Neural progenitor cell (in vitro differentiated cells): ENCODE measurements at regions not wholly inside any gene's neighbourhood (a gene's known extent, or its start where the extent isn't known, plus 50 kb on each side); places are given as distances from the start of the nearest gene placed in this dataset.

ENCODE experiments used
- DNase-seq: peaks from one replicate; pipeline ENCODE4 v3.0.0-alpha.2; 2016; ENCODE audit warnings: low spot score
- H2AFZ ChIP-seq: fragments of 200-600 bp; sonication (generic); replicated peaks from 2 replicates; pipeline ENCODE4 v1.6.1; 2016; ENCODE audit warnings: antibody characterized with exemption
- H3F3A ChIP-seq: fragments of 200-600 bp; sonication (generic); 2 replicates; pipeline ENCODE4 v1.6.1; 2016; ENCODE audit warnings: antibody characterized with exemption, low read depth
- H3K27ac ChIP-seq: fragments of 200-600 bp; sonication (generic); 2 replicates; pipeline ENCODE4 v1.5.1; 2016; ENCODE audit warnings: mild to moderate bottlenecking
- H3K27me3 ChIP-seq: fragments of 200-600 bp; sonication (generic); 2 replicates; pipeline ENCODE4 v1.6.1; 2016; ENCODE audit warnings: mild to moderate bottlenecking, moderate library complexity
- H3K36me3 ChIP-seq: fragments of 200-600 bp; sonication (generic); 2 replicates; pipeline ENCODE4 v1.5.1; 2016
- H3K4me1 ChIP-seq: fragments of 200-600 bp; sonication (generic); 2 replicates; pipeline ENCODE4 v1.6.1; 2016; ENCODE audit warnings: mixed run types
- H3K4me2 ChIP-seq: fragments of 200-600 bp; sonication (generic); 2 replicates; pipeline ENCODE4 v1.6.1; 2016
- H3K4me3 ChIP-seq: fragments of 200-600 bp; sonication (generic); 2 replicates; pipeline ENCODE4 v1.5.1; 2016
- H3K79me2 ChIP-seq: fragments of 200-600 bp; sonication (generic); 2 replicates; pipeline ENCODE4 v1.6.1; 2016; ENCODE audit warnings: low read depth
- H3K9ac ChIP-seq: fragments of 200-600 bp; sonication (generic); 2 replicates; pipeline ENCODE4 v1.6.1; 2016
- H3K9me3 ChIP-seq: fragments of 200-600 bp; sonication (generic); 2 replicates; pipeline ENCODE4 v1.5.1; 2016; ENCODE audit warnings: low read depth
- H4K20me1 ChIP-seq: fragments of 200-600 bp; sonication (generic); 2 replicates; pipeline ENCODE4 v1.6.1; 2016; ENCODE audit warnings: low read depth
- H3K27ac Mint-ChIP-seq: 3 replicates; pipeline ENCODE4 v1.8.0; 2021; ENCODE audit warnings: mixed read lengths
- H3K27me3 Mint-ChIP-seq: 2 replicates; pipeline ENCODE4 v1.8.0; 2022; ENCODE audit warnings: low read depth, mild to moderate bottlenecking, inconsistent platforms, moderate library complexity, mixed read lengths; ENCODE audit not compliant: insufficient read depth
- H3K36me3 Mint-ChIP-seq: 3 replicates; pipeline ENCODE4 v1.8.0; 2021; ENCODE audit warnings: mixed read lengths
- H3K4me1 Mint-ChIP-seq: 3 replicates; pipeline ENCODE4 v1.8.0; 2021; ENCODE audit warnings: mixed read lengths
- H3K4me3 Mint-ChIP-seq: 3 replicates; pipeline ENCODE4 v1.8.0; 2021; ENCODE audit warnings: mild to moderate bottlenecking, moderate library complexity, mixed read lengths
- H3K9me3 Mint-ChIP-seq: 3 replicates; pipeline ENCODE4 v1.8.0; 2020; ENCODE audit warnings: mixed read lengths
- CTCF ChIP-seq: fragments of 200-600 bp; sonication (generic); IDR thresholded peaks from 2 replicates; pipeline ENCODE4 v1.5.1; 2017; ENCODE audit warnings: antibody characterized with exemption, mild to moderate bottlenecking
- EZH2 ChIP-seq: fragments of 200-600 bp; sonication (generic); IDR thresholded peaks from 2 replicates; pipeline ENCODE4 v1.6.1; 2017; ENCODE audit warnings: antibody characterized with exemption, mild to moderate bottlenecking, moderate library complexity
- EZH2phosphoT487 ChIP-seq: fragments of 200-600 bp; sonication (generic); IDR thresholded peaks from 2 replicates; pipeline ENCODE4 v1.6.1; 2017; ENCODE audit warnings: antibody characterized with exemption

DNA sequence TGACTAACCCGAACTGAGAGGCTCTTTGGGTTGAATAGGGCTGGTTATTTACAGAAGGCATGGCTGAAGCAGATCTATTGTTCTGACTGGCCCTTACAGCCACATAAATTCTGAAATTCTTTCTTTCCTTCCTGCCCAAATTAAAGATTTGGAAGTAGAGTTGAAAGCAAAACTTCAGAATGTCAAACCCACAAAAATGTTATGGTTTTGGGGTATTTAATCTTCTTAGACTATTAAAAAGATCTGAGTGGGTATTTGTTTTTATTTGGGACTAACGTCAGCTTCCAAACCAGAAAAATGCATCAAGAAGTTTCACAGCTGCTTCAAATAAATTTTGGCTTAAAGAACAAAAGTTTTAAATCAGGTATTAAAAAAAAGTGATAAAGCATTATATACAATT is 124.5 kb downstream of the AHR start:
- Histone ChIP-seq H3K9ac (no peak overlapping the region), H3K27ac (no peak overlapping the region), H3K36me3 (no peaks in the 10 kb centered on the region), H3K4me2 (no peak overlapping the region), H3F3A (no peaks in the 10 kb centered on the region), H3K4me3 (no peak overlapping the region), H2AFZ (no peak overlapping the region), H3K4me1 (no peaks in the 10 kb centered on the region), H3K9me3 (peaks cover 2% of the 10 kb centered on the region), H3K79me2 (no peaks in the 10 kb centered on the region), H4K20me1 (no peaks in the 10 kb centered on the region), H3K27me3 (no peaks in the 10 kb centered on the region)
- no peaks in the 10 kb centered on the region for H3K4me1 Mint-ChIP-seq
- DNase-seq, result no peak
- no peaks in the 10 kb centered on the region for H3K36me3 Mint-ChIP-seq
- peaks cover 3% of the 10 kb centered on the region for H3K27me3 Mint-ChIP-seq
- H3K4me3 Mint-ChIP-seq, result no peak overlapping the region
- TF ChIP-seq EZH2phosphoT487 (no peak), EZH2 (no peak), CTCF (no peak)
- H3K27ac Mint-ChIP-seq, result no peak overlapping the region
- peaks cover 9% of the 10 kb centered on the region for H3K9me3 Mint-ChIP-seq

DNA sequence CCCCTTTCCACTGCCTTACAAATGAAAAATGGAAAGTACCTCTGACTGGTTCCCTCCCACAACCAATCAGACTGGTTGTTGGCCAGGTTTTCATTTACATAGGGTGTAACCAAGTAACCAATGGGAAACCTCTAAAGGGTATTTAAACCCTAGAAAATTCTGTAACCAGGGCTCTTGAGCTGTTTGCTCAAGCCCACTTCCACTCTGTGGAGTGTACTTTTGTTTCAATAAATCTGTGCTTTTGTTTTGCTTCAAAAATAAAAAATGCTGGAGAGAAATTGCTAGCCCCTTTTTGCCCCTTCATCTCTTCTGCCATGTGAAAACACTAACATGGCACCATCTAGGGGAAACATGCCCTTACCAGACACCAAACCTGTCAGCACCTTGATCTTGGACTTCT is 129.5 kb downstream of the AHR start:
- Histone ChIP-seq H4K20me1 (no peaks in the 10 kb centered on the region), H3K9me3 (peaks cover 8% of the 10 kb centered on the region), H3K4me2 (no peak overlapping the region), H3K4me1 (no peaks in the 10 kb centered on the region), H3K27me3 (no peaks in the 10 kb centered on the region), H3K36me3 (no peaks in the 10 kb centered on the region), H3K4me3 (no peak overlapping the region), H2AFZ (no peak overlapping the region), H3K9ac (no peak overlapping the region), H3K79me2 (no peaks in the 10 kb centered on the region), H3K27ac (no peak overlapping the region), H3F3A (no peaks in the 10 kb centered on the region)
- no peaks in the 10 kb centered on the region for H3K4me1 Mint-ChIP-seq
- peaks cover 7% of the 10 kb centered on the region for H3K27me3 Mint-ChIP-seq
- no peak for DNase-seq
- H3K36me3 Mint-ChIP-seq, result no peaks in the 10 kb centered on the region
- H3K27ac Mint-ChIP-seq, result no peak overlapping the region
- H3K9me3 Mint-ChIP-seq, result peaks cover 20% of the 10 kb centered on the region
- H3K4me3 Mint-ChIP-seq, result no peak overlapping the region
- TF ChIP-seq EZH2phosphoT487 (no peak), EZH2 (no peak), CTCF (no peak)

- H3K36me3 ChIP-seq, result no peaks in the 10 kb centered on the region
- DNase-seq, result no peak
- H3K9ac ChIP-seq, result no peak overlapping the region
- peaks cover 7% of the 10 kb centered on the region for H3K27me3 Mint-ChIP-seq
- no peak overlapping the region for H3K27ac ChIP-seq
- H3K4me1 Mint-ChIP-seq, result peaks cover under 1% of the 10 kb centered on the region
- no peaks in the 10 kb centered on the region for H3K4me1 ChIP-seq
- peaks cover 20% of the 10 kb centered on the region for H3K9me3 Mint-ChIP-seq
- no peaks in the 10 kb centered on the region for H3K36me3 Mint-ChIP-seq
- no peak for TF ChIP-seq EZH2
- no peak for TF ChIP-seq CTCF
- TF ChIP-seq EZH2phosphoT487, result no peak
- no peaks in the 10 kb centered on the region for H3K27me3 ChIP-seq
- no peak overlapping the region for H3K4me2 ChIP-seq
- H3F3A ChIP-seq, result no peaks in the 10 kb centered on the region
- H4K20me1 ChIP-seq, result no peaks in the 10 kb centered on the region
- H3K4me3 Mint-ChIP-seq, result no peak overlapping the region
- no peak overlapping the region for H3K4me3 ChIP-seq
- no peak overlapping the region for H3K27ac Mint-ChIP-seq
- H3K9me3 ChIP-seq, result peaks cover 8% of the 10 kb centered on the region
- H2AFZ ChIP-seq, result no peak overlapping the region
- no peaks in the 10 kb centered on the region for H3K79me2 ChIP-seq
Measured at GRCh38 chr7:17429579-17429978, 131.1 kb downstream of the AHR start.

GRCh38 chr7:17432793-17433192 is 134.3 kb downstream of the AHR start:
- no peak overlapping the region for H3K27ac ChIP-seq
- no peaks in the 10 kb centered on the region for H3K27me3 ChIP-seq
- H3K9ac ChIP-seq, result no peak overlapping the region
- H3K36me3 ChIP-seq, result no peaks in the 10 kb centered on the region
- H3K4me1 ChIP-seq, result peaks cover 6% of the 10 kb centered on the region
- TF ChIP-seq CTCF (no peak), EZH2phosphoT487 (no peak), EZH2 (no peak)
- no peaks in the 10 kb centered on the region for H4K20me1 ChIP-seq
- H3K9me3 Mint-ChIP-seq, result peaks cover 13% of the 10 kb centered on the region
- H3K9me3 ChIP-seq, result peaks cover 8% of the 10 kb centered on the region
- H3K4me2 ChIP-seq, result no peak overlapping the region
- no peaks in the 10 kb centered on the region for H3F3A ChIP-seq
- H3K4me3 Mint-ChIP-seq, result no peak overlapping the region
- peaks cover 16% of the 10 kb centered on the region for H3K4me1 Mint-ChIP-seq
- H3K79me2 ChIP-seq, result no peaks in the 10 kb centered on the region
- H2AFZ ChIP-seq, result no peak overlapping the region
- H3K27me3 Mint-ChIP-seq, result peaks cover 7% of the 10 kb centered on the region
- no peaks in the 10 kb centered on the region for H3K36me3 Mint-ChIP-seq
- DNase-seq, result no peak
- H3K4me3 ChIP-seq, result no peak overlapping the region
- H3K27ac Mint-ChIP-seq, result no peak overlapping the region
